HepG2 (cell line): ENCODE measurements at regions not wholly inside any gene's neighbourhood (a gene's known extent, or its start where the extent isn't known, plus 50 kb on each side); places are given as distances from the start of the nearest gene placed in this dataset.

Experiments used
- ATAC-seq: fragments of 200-7000 bp; cut with Tn5 transposase; 3 replicates; pipeline ENCODE4 v1.9.1; 2020; ENCODE audit warnings: mild to moderate bottlenecking, moderate library complexity
- BruUV-seq: library from RNA; stranded (reverse); fragments of 400-500 nt; replicated peaks from 2 replicates; lab custom pipeline; 2021; lab: Mats Ljungman, UMichigan
- CTCF ChIA-PET: fragments of 300-600 bp; formaldehyde crosslinking; extraction: SDS; loops from one replicate; lab custom pipeline; 2021; ENCODE audit warnings: low total read pairs, inconsistent platforms, low intra/inter-chr PET ratio; lab: Yijun Ruan, JAX
- POLR2A ChIA-PET: fragments of 350-600 bp; sonication (Branson Sonifier 250); formaldehyde crosslinking; loops from one replicate; lab custom pipeline; 2020; ENCODE audit warnings: antibody characterized with exemption, inconsistent platforms; lab: Yijun Ruan, JAX
- DNase-seq: peaks from one replicate; pipeline ENCODE4 v3.0.0-alpha.2; 2015; ENCODE audit warnings: low spot score
- FAIRE-seq: peaks from 3 replicates; lab custom pipeline; 2011; peaks lifted over from hg19 to GRCh38; lab: Jason Lieb, UNC
- H2AFZ ChIP-seq: one replicate; pipeline ENCODE4 v1.6.1; 2011; ENCODE audit warnings: low read length, inconsistent platforms
- H3K27ac ChIP-seq: fragments of 300-600 bp; 3 replicates; pipeline ENCODE4 v1.8.0; 2011; ENCODE audit warnings: mixed run types, mild to moderate bottlenecking, mixed read lengths, low read length, inconsistent platforms; ENCODE audit not compliant: insufficient read depth; ENCODE audit errors: extremely low read length
- H3K27me3 ChIP-seq, 2 experiments: fragments of 200-600 bp in 1 of 2; 2 replicates in 1 of 2; 3 replicates in 1 of 2; pipeline versions ENCODE4 v1.6.0 to v1.8.0; 2011; ENCODE audit warnings: low read length in 2 of 2, mild to moderate bottlenecking in 2 of 2, moderate library complexity in 2 of 2, inconsistent platforms in 1 of 2; ENCODE audit not compliant: insufficient read depth in 2 of 2, control insufficient read depth in 1 of 2
- H3K36me3 ChIP-seq, 2 experiments: fragments of 200-600 bp in 1 of 2; replicated peaks in 1 of 2; 2 replicates in 1 of 2; 3 replicates in 1 of 2; pipeline versions ENCODE4 v1.5.1 to v1.8.0; 2011; ENCODE audit warnings: low read length in 2 of 2, inconsistent platforms in 1 of 2; ENCODE audit not compliant: insufficient read depth in 2 of 2, control insufficient read depth in 1 of 2
- H3K4me1 ChIP-seq: 2 replicates; pipeline ENCODE4 v1.5.1; 2012; ENCODE audit warnings: low read length, inconsistent platforms; ENCODE audit not compliant: insufficient read depth
- H3K4me2 ChIP-seq: 2 replicates; pipeline ENCODE4 v1.6.0; 2011; ENCODE audit warnings: low read depth, low read length, inconsistent platforms
- H3K4me3 ChIP-seq, 3 experiments: fragments of 200-600 bp in 1 of 3; sonication (generic), shearing (Covaris generic) in 1 of 3; replicated peaks in 1 of 3; 2 replicates each; pipeline ENCODE4 v1.5.1; 2011 to 2016; ENCODE audit warnings: low read length in 3 of 3, inconsistent platforms in 2 of 3, low read depth in 2 of 3, mild to moderate bottlenecking in 2 of 3, control low read depth in 1 of 3, mixed read lengths in 1 of 3; ENCODE audit not compliant: insufficient read depth in 1 of 3
- H3K79me2 ChIP-seq: one replicate; pipeline ENCODE4 v1.6.1; 2011; ENCODE audit warnings: low read length, inconsistent platforms; ENCODE audit not compliant: insufficient read depth
- H3K9ac ChIP-seq: 2 replicates; pipeline ENCODE4 v1.6.0; 2011; ENCODE audit warnings: mild to moderate bottlenecking, low read depth, low read length, inconsistent platforms; ENCODE audit not compliant: insufficient read depth
- H3K9me3 ChIP-seq: 2 replicates; pipeline ENCODE4 v1.5.1; 2012; ENCODE audit warnings: mild to moderate bottlenecking, low read length
- H4K20me1 ChIP-seq: 2 replicates; pipeline ENCODE4 v1.6.0; 2011; ENCODE audit warnings: inconsistent platforms, mild to moderate bottlenecking, low read length, moderate library complexity; ENCODE audit not compliant: insufficient read depth
- CSRNP1 ChIP-seq: sonication (generic); formaldehyde crosslinking; IDR thresholded peaks from 2 replicates; pipeline ENCODE4 v1.8.1; 2023; ENCODE audit warnings: mild to moderate bottlenecking, missing genetic modification reagents
- DPF2 ChIP-seq: sonication (generic); formaldehyde crosslinking; IDR thresholded peaks from 2 replicates; pipeline ENCODE4 v1.4.0; 2020; ENCODE audit warnings: mild to moderate bottlenecking, low read depth, missing genetic modification reagents, borderline replicate concordance
- FOXK2 ChIP-seq: fragments of 450-650 bp; IDR thresholded peaks from 2 replicates; pipeline ENCODE4 v1.6.1; 2016
- NFIB ChIP-seq: sonication (generic); formaldehyde crosslinking; IDR thresholded peaks from 2 replicates; pipeline ENCODE4 v1.9.0; 2021; ENCODE audit warnings: missing genetic modification reagents, mild to moderate bottlenecking, borderline replicate concordance
- SP1 ChIP-seq, 2 experiments: fragments of 450-650 bp in 1 of 2; sonication (generic) in 1 of 2; formaldehyde crosslinking in 1 of 2; IDR thresholded peaks; 2 replicates each; pipeline versions ENCODE4 v1.4.0 to v1.6.1; 2016 to 2020; ENCODE audit warnings: missing genetic modification reagents in 1 of 2
- WGBS: methylation state at CpG from one replicate; pipeline ENCODE4 v1.1.6; 2017; ENCODE audit warnings: low lambda C conversion rate; 5-methylcytosine and 5-hydroxymethylcytosine counted together
- in situ Hi-C: cut with HindIII; loops from 2 replicates; pipeline ENCODE4 v1.10.0; 2017; ENCODE audit warnings: low pct_unique_long_range_greater_than_20kb; ENCODE audit not compliant: extremely low pct_ligation_motif_present
- intact Hi-C: fragments of 100-400 bp; cut with micrococcal nuclease; formaldehyde crosslinking; loops from one replicate; pipeline ENCODE4 v1.10.0; 2022; ENCODE audit not compliant: unreplicated experiment
- TF ChIP-seq, protein P1 (sequence below): IDR thresholded peaks from 2 replicates; pipeline ENCODE4 v1.6.1; 2016
- TF ChIP-seq, protein P2 (sequence below): sonication (generic); formaldehyde crosslinking; IDR thresholded peaks from 2 replicates; pipeline ENCODE4 v1.4.0; 2020; ENCODE audit warnings: missing genetic modification reagents, mild to moderate bottlenecking, borderline replicate concordance

DNA sequence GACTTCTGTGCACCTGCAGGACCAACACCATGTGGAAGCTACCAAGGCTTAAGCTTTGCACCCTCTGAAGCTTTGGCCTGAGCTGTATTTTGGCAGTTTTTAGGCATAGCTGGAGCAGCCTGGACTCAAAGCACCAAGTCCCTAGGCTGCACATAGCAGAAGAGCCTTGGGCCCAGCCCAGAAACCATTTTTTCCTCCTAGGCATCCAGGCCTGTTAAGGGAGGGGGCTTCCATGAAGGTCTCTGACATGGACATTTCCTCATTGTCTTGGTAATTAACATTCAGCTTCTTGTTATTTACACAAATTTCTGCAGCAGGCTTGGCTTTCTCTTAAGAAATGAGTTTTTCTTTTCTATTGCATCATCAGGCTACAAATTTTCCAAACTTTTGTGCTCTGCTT is 475.8 kb upstream of the FLRT2 start:
- H3K4me2 ChIP-seq = no peak overlapping the region
- no peaks in the 10 kb centered on the region for H3K4me1 ChIP-seq
- POLR2A ChIA-PET = no interaction called here
- CTCF ChIA-PET = no interaction called here
- no peaks in the 10 kb centered on the region for H3K36me3 ChIP-seq
- in situ Hi-C loops (no loop called here), intact Hi-C loops (no loop called here)
- no TSS peak for BruUV-seq
- H3K27me3 ChIP-seq = no peaks in the 10 kb centered on the region
- H3K79me2 ChIP-seq = no peaks in the 10 kb centered on the region
- no peak for TF ChIP-seq NFIB (CRISPR knock-in tag)
- no peak for TF ChIP-seq SP1 (IDR thresholded peaks at IDR 0.05)
- no peak for TF ChIP-seq SP1 (CRISPR knock-in tag; IDR thresholded peaks at IDR 0.05)
- TF ChIP-seq, protein P1, sequence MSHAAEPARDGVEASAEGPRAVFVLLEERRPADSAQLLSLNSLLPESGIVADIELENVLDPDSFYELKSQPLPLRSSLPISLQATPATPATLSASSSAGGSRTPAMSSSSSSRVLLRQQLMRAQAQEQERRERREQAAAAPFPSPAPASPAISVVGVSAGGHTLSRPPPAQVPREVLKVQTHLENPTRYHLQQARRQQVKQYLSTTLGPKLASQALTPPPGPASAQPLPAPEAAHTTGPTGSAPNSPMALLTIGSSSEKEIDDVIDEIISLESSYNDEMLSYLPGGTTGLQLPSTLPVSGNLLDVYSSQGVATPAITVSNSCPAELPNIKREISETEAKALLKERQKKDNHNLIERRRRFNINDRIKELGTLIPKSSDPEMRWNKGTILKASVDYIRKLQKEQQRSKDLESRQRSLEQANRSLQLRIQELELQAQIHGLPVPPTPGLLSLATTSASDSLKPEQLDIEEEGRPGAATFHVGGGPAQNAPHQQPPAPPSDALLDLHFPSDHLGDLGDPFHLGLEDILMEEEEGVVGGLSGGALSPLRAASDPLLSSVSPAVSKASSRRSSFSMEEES = no peak
- TF ChIP-seq, all 625 proteins: peak for 0
- FAIRE-seq (no peak), DNase-seq (no peak), ATAC-seq (no peak)
- H3K9ac ChIP-seq = no peak overlapping the region
- no peak overlapping the region for H2AFZ ChIP-seq
- no peak overlapping the region for H3K27ac ChIP-seq
- H3K4me3 ChIP-seq = no peak overlapping the region
- peaks cover 92% of the 10 kb centered on the region for H3K9me3 ChIP-seq
- no peaks in the 10 kb centered on the region for H4K20me1 ChIP-seq

GRCh38 chr14:85056267-85056666 is 473.7 kb upstream of the FLRT2 start:
- peaks cover 95% of the 10 kb centered on the region for H3K9me3 ChIP-seq
- H2AFZ ChIP-seq = no peak overlapping the region
- ChIA-PET CTCF (no interaction called here), POLR2A (no interaction called here)
- WGBS = 4% methylated on average over 1 of the region's 1 CpG
- H3K4me3 ChIP-seq = no peak overlapping the region
- intact Hi-C loops = no loop called here
- ATAC-seq (no peak), FAIRE-seq (no peak), DNase-seq (no peak)
- H3K9ac ChIP-seq = no peak overlapping the region
- in situ Hi-C loops = no loop called here
- no peak for TF ChIP-seq CSRNP1 (CRISPR knock-in tag)
- no peak for TF ChIP-seq DPF2 (CRISPR knock-in tag)
- no peak for TF ChIP-seq FOXK2
- TF ChIP-seq, protein P2, sequence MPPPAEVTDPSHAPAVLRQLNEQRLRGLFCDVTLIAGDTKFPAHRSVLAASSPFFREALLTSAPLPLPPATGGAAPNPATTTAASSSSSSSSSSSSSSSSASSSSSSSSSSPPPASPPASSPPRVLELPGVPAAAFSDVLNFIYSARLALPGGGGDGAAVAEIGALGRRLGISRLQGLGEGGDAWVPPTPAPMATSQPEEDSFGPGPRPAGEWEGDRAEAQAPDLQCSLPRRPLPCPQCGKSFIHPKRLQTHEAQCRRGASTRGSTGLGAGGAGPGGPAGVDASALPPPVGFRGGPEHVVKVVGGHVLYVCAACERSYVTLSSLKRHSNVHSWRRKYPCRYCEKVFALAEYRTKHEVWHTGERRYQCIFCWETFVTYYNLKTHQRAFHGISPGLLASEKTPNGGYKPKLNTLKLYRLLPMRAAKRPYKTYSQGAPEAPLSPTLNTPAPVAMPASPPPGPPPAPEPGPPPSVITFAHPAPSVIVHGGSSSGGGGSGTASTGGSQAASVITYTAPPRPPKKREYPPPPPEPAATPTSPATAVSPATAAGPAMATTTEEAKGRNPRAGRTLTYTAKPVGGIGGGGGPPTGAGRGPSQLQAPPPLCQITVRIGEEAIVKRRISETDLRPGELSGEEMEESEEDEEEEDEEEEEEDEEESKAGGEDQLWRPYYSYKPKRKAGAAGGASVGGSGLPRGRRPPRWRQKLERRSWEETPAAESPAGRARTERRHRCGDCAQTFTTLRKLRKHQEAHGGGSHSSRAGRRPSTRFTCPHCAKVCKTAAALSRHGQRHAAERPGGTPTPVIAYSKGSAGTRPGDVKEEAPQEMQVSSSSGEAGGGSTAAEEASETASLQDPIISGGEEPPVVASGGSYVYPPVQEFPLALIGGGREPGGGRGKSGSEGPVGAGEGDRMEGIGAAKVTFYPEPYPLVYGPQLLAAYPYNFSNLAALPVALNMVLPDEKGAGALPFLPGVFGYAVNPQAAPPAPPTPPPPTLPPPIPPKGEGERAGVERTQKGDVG (CRISPR knock-in tag) = no peak
- no peaks in the 10 kb centered on the region for H4K20me1 ChIP-seq
- H3K36me3 ChIP-seq = no peaks in the 10 kb centered on the region
- H3K4me1 ChIP-seq = no peaks in the 10 kb centered on the region
- no peaks in the 10 kb centered on the region for H3K79me2 ChIP-seq
- H3K4me2 ChIP-seq = no peak overlapping the region
- no peak overlapping the region for H3K27ac ChIP-seq
- no peaks in the 10 kb centered on the region for H3K27me3 ChIP-seq
- no TSS peak for BruUV-seq
